HT-29 (cell line): ENCODE measurements at regions not wholly inside any gene's neighbourhood (a gene's known extent, or its start where the extent isn't known, plus 50 kb on each side); places are given as distances from the start of the nearest gene placed in this dataset.
"Not testable (repeated sequence)": the region's sequence is repeated elsewhere in the genome, so short reads cannot be mapped to it uniquely, and the experiment has no call there.

Experiments used
- DNase-seq: peaks from one replicate; pipeline ENCODE4 v3.0.0-alpha.2; 2015; ENCODE audit warnings: low spot score

DNA sequence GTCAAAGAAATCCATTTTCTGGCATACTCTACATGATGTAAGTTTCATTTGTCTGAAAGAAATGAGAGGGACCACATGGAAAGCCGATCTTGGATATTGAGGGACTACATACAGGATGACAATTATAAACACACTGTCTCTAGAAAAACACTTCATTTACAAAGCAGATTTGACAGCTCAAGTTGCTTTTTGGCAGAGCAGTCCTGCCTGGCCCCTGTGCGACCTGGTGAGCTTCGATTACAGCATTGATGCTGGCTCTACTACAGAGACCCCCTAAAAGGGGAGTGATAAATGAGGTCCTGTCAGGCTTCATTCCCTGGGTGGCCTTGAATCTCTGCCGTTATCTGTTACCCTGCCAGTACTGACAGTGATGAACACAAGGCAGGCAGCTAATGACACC lies 215.2 kb upstream of the NOCT start:
- DNase-seq: no peak

DNA sequence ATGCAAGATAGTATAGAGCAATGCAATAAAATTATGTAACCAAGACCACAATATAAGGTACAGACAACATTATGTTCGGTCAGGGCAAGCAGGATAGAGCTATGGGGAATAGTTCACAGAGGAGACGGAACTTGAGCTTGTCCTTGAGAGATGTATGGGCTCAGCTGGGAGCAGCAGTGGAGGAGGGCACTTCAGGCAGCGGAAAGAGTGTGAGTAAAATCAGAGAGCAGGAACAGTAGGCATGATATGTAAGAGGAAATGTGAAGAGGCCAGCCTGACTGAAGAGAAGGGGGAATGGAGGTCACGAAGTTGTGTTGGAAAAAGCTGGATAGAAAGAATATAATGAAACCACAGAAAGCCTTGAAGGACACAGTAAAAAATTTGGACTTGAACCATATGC lies 217.2 kb upstream of the NOCT start:
- no peak for DNase-seq

DNA sequence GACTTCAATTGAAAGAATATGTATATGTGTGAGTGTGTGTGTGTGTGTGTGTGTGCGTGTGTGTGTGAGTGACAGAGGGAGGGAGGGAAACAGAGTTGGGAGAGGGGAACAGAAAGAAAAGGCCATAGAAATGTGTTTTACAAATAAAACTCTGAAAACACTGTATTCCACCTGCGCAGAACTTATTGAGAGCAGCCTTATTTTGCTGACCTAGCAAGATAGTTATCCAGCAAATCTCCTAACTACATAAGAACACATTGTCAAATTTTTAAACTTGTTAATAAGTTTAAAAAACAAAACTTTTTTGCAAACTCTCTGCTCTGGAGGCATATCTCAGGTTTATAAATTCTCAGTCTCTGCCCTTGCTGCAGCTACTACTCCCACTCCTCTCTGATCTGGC lies 217.9 kb upstream of the NOCT start:
- no peak for DNase-seq

DNA sequence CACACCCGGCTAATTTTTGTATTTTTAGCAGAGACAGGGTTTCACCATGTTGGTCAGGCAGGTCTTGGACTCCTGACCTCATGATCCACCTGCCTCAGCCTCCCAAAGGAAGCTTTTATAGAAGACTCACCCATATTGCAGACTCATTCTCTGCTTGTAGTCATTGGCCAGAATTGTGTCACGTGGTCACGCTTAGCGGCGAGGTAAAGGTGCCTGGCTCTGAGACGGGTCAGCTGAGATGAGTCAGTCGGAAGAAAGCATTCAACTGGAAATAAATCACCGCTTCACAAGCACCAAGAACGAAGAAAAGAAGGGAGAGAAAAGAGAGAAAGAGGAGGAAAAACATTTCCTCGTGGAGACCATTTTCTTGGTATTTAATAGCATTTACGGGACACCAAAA lies 218.8 kb upstream of the NOCT start:
- no peak for DNase-seq

DNA sequence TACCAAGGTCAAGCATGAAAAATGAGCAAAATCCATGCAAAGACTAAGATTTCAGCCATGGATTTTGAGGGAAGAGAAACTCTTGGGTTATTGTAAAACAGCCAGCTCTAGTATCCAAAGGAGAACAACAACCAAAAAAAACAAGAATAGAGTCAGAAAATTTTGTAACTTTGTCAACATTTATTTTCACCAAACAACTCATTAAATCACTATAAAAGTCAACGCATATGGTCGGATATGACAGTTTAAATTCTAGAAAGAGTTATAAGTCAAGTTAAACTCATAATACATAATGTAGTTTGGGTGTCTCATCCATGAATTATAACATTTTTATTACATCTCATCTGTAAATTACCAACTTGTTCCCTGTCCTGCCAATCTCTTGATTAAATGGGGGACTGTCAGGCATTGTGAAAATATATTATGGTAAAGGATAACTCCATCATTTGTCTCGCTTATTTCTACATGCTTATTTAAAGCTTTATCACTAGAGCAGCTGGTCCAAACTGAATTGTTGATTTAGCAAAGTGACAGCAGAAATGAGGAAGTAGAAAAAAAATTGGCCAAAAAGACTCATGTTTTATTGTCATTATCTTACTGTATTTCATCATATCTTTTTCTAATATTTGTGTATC lies 224.8 kb upstream of the NOCT start:
- DNase-seq: no peak

DNA sequence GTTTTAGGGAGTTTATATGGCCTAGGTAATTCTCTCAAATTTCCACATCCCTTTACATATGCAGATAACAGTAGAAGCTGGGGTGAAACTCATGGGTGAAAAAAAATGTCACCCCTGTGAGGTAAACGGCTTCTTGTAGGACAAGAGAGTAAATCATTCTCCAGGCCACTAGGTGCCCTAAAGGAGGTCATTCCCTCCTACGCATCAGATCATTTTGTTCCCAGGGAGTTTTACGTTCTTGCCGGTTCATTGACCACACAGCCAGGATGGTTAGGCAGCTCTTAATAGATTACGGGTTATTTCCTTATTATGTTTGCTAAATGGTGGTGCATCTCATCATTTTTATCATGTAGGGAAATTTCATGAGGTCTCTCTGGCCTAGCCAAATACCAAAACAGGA lies 225.8 kb upstream of the NOCT start:
- DNase-seq: no peak

DNA sequence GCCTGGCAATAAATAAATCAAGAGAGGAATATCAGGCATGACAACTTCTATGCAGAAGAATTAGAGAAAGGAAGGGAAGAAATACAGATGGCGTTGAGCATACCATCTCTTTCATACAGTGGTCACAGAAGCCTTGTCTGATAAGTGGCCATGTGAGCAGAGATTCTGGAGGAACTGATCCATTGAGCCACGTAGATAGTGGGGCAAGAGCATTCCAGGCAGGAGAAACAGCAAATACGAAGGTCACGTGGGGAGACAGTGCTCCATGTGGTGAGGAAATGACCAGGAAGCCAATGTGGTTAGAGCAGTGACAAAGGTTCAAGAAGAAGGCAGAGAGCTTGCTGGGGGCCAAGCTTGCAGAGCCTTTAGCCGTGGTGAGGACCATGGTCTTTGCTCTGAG lies 226.7 kb upstream of the NOCT start:
- no peak for DNase-seq

DNA sequence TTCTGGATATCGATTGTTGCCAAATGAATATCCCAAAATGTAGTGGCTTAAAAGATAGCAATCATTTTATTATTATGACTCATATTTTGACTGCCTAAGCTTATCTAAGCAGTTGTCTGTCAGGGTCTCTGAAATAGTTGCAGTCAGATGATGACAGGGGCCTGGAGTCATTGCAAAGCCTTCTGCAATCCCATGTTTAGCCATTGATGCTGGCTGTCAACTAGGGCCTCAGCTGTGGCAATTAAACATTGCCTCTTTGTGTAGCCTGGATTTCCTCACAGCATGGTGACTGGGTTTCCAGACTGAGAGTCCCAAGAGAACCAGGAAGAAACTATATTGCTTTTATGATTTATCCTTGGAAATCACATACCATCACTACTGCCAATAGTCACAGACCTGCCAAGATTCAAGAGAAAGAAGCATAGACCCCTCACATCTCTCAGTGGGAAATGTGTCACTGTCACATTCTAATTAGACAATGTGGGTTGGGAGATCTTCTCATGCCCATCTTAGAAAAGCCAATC lies 227.3 kb upstream of the NOCT start:
- DNase-seq: no peak

DNA sequence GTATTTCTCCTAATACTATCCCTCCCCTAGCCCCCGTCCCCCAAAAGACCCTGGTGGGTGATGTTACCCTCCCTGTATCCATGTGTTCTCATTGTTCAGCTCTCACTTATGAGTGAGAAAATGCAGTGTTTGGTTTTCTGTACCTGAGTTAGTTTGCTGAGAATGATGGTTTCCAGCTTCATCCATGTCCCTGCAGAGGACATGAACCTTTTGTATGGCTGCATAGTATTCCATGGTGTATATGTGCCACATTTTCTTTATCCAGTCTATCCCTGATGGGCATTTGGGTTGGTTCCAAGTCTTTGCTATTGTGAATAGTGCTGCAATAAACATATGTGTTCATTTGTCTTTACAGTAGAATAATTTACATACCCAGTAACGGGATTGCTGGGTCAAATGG lies 235.8 kb upstream of the NOCT start:
- DNase-seq: not testable (repeated sequence)

DNA sequence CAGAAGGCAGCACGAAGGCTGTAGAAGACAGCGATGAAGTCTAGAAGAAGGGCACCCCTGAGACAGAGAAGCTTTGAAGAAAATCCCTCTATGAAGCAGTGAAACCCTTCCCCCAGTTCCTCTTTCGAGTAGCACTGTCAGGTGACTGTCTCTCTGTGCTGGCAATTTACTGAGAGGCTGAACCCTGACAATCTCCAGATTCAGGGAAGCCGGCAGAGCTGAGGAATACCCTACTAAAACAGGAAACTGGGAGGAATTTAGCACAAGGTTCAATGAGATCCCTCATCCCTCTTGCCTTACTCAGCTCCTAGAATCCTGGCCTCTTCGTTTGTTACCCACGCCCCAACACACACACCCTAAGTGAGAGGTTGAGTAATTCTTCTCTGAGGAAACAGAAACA lies 239.7 kb upstream of the NOCT start:
- no peak for DNase-seq

DNA sequence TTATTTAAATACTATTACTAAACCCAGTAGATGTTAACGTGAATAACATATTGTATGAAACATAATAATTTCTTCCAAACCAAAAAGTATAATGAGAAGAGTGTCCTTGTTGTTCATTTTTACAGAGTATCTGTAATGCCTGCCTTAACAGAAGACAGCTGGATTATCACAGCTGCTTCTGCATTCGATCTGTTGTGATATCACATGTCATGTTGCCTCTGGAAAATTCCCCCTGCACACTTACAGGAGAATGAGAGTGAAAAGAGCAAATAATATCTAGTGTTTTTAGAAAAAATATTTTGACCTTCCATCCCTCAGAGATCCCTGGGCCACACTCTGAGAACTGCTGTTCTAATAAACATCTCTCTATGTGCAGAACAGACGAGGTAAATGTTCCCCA lies 240.1 kb upstream of the NOCT start:
- DNase-seq: no peak

DNA sequence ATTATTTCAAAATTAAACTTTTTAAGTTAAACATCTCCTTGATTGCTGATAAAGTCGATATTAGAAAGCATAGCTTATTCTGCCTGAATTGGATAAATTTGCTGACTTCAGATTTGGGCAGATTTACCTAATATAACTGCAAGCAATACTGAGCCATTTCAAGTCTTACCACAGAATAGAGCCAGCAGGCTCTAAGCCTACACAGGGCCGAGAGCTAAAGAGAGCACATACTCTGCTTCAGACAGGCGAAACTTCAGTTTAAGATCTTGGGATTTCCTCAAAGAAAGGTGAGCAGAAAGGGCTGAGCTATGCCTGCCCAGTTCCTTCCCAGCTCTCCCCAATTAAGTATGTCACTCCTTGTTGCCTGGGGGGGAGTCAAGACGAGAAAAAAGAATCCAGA lies 240.6 kb upstream of the NOCT start:
- no peak for DNase-seq

DNA sequence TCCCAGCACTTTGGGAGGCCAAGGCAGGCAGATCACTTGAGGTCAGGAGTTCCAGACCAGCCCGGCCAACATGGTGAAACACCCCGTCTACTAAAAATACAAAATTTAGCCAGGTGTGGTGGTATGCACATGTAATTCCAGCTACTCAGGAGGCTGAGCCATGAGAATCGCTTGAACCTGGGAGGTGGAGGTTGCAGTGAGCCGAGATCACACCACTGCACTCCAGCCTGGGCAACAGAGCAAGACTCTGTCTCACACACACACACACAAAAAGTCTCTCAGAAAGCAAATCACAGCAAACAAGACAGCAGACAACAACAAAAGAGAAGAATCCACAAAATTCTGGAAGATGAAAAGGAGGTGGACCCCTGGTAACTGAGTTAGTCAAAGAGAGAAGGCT lies 241.5 kb upstream of the NOCT start:
- not testable (repeated sequence) for DNase-seq

DNA sequence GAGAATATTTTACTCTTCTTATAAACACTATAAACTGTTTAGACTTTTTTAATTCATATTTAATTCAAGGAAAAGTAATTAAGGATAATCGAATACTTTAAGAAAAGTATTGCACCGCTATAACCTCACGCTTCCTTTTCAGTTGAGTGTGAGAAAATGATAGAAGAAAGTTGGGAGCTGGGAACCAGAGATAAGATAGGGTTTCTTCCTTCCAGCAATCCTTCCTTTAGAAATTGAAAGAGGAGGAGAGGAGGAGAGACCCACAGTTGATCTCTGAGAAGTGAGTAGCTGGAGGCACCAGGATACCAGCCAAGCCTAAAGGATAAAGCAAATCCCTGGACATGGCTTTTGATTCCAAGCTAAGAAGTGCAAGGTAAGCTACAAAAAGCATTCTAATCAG lies 242.3 kb upstream of the NOCT start:
- DNase-seq: no peak

DNA sequence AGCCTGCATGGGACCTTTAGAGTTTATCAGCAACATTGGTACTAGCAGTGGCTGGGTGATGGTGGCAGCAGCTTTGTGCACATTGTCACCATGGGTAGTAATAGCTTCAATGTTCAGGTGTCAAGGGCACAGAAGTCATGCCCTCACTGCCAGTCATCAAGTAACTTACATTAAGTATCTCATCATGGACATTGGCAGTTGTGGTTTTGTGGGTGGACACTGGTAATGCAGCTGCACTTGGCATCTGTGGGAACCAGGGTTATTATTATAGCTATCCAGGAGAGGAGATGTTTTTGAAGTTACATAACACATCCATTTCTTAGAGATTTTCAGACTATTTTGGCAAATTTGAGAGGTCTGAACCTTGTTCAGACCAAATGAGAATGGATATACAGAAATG lies 243.2 kb upstream of the NOCT start:
- DNase-seq: no peak

DNA sequence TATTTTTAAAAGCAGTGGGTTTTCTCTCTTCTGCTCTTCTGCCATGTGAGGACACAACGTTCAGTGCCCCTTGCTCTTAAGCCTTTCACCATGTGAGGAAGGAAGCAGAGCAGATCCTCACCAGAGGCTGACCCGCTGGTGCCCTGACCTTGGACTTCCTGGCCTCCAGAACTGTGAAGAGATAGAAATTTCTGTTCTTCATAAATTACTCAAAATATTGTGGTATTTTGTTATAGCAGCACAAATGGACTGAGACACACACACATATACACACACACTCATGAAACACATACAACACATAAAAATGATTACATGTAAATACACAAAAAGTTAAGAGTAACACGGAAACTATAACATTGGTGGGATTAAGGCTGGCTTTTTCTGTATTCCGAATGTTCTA lies 244.8 kb upstream of the NOCT start:
- DNase-seq: no peak

DNA sequence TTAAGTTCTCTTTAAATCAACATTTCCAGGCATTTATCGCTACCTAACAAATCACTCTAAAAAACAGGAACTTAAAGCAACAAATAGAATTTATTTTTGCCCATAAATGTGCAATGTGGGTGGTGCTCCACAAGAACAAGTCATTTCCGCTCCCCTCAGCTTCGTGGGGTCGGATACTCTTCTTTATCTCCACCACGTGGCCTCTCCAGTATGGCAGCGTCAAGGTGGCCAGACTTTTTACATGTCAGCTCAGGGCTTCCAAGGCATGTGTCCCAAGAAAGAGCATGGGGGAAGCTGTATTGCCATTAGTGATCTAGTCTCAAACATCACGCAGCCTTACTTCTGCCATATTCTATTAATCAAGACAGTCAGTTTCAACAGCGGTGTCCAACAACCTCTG lies 249.2 kb upstream of the NOCT start:
- no peak for DNase-seq

DNA sequence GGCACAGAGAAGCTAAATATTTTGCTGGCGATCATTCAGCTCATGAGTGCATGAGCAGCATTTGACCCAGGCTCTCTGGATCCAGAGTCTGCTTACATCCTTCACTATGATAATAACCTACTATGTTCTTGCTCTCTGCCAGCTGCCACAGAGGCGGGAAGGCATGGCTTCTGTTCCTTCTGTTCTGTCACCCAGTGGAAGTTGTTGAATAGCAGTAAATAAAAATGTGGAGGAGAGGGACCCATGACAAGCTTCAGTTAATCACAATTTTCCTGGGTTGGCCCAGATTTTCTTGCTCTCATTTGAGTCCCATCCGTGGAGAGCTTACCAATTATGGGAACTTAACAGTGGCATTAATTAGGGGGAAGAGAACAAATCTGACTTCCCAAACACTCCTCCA lies 250.1 kb upstream of the NOCT start:
- no peak for DNase-seq

DNA sequence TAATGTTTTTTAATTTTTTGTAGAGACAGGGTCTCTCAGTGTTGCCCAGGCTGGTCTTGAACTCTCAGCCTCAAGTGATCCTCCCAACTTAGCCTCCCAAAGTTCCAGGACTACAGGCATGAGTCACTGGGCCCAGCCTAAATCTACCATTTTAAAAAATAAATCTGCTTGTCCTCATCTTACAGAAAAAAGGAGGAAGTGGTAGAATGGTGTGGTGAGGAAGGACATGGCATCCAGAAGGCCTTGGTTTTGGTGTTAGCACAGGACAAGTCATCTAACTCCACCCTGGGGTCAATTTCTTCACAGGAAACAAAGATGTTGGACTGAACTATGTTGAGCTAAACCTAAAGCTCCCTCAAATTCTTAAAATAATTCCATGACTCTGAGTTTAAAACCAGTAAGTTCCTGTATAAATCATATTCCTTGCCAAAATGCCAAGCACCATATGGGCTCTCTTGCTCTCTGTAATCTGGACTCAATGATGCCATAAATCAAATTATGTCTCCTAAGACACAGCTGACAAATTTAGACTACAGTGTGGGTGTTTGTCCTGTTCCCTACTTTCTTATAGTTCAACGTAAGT lies 253.9 kb upstream of the NOCT start:
- DNase-seq: no peak

DNA sequence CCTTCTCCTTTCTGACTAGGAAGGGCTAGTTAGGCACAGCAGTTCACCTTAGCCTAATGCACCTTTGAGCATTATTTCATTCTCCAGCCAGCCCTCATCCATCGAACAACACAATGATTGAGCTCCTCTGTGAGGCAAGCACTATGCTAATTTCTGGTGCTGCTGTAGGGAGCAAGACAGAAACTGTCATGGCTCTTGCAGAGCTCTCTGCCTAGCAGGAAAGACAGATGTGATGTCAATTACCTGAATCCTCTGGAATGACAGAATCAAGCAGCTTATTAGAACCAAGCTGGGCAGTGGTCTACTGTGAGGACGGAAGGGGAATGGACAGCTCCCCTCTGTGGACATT lies 256.1 kb upstream of the NOCT start:
- no peak for DNase-seq

DNA sequence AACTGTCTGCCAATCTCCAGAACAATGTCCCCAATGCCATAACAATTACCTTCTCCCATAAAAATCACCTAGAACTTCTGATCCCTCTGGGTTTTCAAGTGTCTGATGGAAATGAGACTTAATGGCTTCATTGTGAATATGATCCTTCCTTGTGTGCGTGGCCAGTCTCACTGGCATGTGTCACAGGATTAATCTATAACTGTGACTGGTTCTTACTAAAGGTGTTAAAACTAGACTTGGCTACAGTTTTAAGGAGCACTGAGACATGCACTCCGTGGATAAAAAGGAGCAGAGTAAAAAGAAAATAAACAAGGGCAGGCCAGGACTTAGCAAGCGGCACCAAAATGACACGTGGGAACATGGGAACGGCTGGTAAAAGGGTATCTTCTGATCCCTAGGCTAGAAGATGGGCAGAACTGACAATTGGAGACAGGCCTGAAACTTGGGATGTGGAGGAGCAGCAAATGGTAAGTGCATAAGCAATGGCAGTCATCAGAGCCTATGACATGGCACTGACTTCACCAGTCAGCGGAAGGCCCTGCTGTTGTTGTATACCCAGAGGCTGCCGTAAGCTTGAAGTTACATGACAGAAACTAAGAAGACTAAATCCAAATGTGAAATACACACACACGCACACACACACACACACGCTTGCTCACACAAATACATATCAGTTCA lies 256.6 kb upstream of the NOCT start:
- DNase-seq: no peak

DNA sequence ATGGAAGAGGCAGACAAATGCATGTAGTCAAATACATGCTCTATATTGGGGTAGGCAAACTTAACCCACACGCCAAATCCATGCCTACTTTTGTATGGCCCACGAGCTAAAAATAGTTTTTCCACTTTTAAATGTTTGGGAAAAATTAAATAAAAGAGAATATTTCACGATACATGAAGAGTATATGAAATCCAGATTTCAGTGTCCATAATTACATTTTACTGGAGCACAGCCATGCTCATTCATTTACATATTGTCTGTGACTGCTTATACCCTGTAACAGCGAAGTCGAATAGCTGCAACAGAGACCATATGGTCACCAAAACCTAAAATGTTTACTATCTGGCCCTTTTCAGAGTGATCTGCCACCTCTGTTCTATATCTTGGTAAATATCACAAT lies 257.4 kb upstream of the NOCT start:
- no peak for DNase-seq

DNA sequence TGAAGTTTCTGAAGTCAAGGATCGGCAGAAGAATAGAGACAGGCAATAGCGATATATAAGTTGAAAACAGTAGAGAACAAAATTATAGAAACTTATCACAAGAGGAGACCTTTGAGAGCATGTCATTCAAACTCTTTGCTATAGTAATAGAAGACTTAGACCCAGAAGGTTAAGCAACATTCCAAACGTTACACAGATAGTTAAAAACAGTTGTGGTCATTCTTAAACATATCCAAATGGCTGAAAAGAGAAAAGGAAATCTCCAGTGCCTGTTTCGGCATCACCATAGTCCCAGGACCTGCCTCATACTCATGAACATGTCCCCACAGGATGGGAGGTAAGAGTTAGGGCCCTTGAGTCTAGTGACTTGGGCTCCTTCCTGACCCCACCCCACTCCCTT lies 258.1 kb upstream of the NOCT start:
- DNase-seq: no peak
